Esophagus muscularis mucosa (tissue), 3 donors: ENCODE measurements at regions not wholly inside any gene's neighbourhood (a gene's known extent, or its start where the extent isn't known, plus 50 kb on each side); places are given as distances from the start of the nearest gene placed in this dataset.

Source experiments
- CTCF ChIP-seq, 3 experiments: fragments of 200-600 bp in 2 of 3; fragments of 450-650 bp in 1 of 3; sonication (generic) in 2 of 3; IDR thresholded peaks; one replicate each; pipeline ENCODE4 v1.5.1; 2017 to 2019; ENCODE audit warnings: antibody characterized with exemption in 3 of 3, mild to moderate bottlenecking in 2 of 3, moderate library complexity in 1 of 3
- POLR2A ChIP-seq: fragments of 450-650 bp; IDR thresholded peaks from one replicate; pipeline ENCODE4 v1.6.1; 2017; ENCODE audit warnings: antibody characterized with exemption, moderate library complexity, mild to moderate bottlenecking, low read depth
- POLR2AphosphoS5 ChIP-seq, 2 donors: sonication (generic); formaldehyde crosslinking; IDR thresholded peaks; one replicate each; pipeline ENCODE4 v1.6.1; 2017; ENCODE audit warnings: antibody characterized with exemption in 2 of 2

GRCh38 chr10:120098232-120098930 is 205.9 kb downstream of the SEC23IP start:
- TF ChIP-seq CTCF (IDR thresholded peaks at IDR 0.05) (no peak), POLR2AphosphoS5 (IDR thresholded peaks at IDR 0.05) (no peak), POLR2A (no peak)
